C4-2B (cell line): ENCODE measurements at regions not wholly inside any gene's neighbourhood (a gene's known extent, or its start where the extent isn't known, plus 50 kb on each side); places are given as distances from the start of the nearest gene placed in this dataset.

Experiments
- CTCF ChIP-seq: fragments of 450-650 bp; conservative IDR thresholded peaks from 2 replicates; pipeline ENCODE4 v1.5.1; 2017; ENCODE audit warnings: mild to moderate bottlenecking
- ZFX ChIP-seq: fragments of 450-650 bp; IDR thresholded peaks from 2 replicates; pipeline ENCODE4 v1.6.1; 2017

DNA sequence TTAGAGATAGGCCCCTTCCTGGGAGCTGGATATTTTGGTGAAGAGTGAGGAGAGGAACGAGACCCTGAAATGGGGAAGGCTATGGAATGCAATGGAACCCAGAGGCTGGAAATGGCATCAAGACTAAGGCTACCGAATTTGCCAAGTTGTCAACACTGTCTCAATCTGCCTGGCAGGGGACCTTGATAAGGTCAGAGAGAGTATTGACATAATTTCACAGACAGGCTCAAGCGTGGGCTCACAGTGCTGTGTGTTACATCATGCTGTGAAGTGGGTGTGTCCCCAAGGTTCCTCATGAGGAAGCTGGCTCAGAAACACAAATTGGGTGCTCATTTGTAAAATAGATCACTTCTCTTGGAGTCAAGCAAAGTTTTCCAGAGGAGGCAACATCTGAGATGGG lies 51.8 kb upstream of the CYRIA start:
- TF ChIP-seq CTCF (no peak), ZFX (no peak)
